NCI-H1436 (cell line): ENCODE measurements at regions not wholly inside any gene's neighbourhood (a gene's known extent, or its start where the extent isn't known, plus 50 kb on each side); places are given as distances from the start of the nearest gene placed in this dataset.

Experiments
- DNase-seq: peaks from one replicate; lab custom pipeline; 2025; lab: John Stamatoyannopoulos, UW

DNA sequence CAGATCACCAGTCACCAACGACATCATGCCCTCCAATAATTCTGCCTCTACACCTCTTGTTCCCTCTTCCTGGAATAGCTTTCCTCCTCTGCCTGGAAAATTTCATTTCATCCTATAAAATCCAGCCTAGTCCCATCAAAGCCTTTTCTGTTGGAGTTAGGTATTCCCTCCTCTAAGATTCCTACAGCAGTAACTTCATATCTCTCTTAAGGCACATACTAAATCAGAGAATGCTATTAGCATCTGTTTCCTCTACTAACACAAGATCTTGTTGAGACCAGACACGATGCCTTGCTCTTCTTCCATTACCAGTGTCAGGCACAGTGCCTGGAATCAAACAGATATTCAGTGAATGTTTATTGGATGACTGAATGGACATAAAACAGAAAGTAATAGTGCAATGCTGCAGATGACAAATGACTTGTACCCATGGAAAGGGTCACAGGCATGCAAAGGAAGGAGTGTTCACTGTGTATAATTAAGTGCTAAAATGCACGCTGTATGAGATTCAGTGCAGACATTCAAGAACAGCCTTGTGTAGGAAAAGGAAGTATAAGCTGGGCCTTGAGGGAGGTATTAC, 342.0 kb upstream of the ACVR2A start:
- no peak for DNase-seq

DNA sequence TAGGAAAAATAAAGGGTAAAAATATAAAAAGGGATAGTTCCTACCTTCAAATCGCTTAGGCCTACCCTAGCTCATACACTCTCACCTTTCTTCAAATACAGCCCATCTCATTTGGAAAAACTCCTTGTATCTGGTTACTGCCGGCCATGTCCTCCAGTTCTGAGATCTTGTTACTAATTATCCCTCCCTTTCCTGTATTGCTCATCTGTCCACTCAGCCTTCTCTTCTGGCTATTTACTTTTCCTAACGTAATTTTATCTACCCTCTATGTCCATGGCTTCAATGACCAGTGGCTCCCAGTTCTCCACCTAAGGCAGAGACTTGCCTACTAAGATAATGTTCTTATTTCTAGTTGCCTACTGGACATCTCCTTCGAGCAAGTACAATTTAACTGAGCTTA, 342.9 kb upstream of the ACVR2A start:
- no peak for DNase-seq

DNA sequence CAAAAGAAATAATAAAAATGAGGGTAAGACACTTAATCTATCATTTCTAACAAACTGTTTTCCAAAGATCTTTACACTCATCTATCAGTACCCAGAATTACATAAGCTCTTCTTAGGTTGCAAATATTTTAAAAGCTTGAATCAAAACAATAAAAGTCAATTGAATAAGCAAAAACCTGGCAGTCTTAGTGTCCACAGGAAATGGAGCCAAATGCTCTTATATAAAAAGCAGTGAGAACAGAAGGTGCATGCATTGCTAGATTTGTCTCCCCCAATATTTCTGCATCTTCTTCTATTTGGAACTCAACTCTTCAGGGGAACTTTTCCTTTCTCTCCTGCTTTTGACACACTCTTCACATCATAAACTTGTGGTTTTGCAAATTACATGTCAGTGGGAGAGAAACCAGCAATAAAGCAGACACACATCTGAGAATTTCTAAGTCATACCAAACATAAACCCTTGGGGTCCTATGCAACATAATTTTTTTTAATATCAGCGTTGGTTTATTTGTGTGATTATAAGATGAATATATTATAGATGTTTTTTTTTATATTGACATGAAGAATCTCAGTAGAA, 343.9 kb upstream of the ACVR2A start:
- DNase-seq: no peak

DNA sequence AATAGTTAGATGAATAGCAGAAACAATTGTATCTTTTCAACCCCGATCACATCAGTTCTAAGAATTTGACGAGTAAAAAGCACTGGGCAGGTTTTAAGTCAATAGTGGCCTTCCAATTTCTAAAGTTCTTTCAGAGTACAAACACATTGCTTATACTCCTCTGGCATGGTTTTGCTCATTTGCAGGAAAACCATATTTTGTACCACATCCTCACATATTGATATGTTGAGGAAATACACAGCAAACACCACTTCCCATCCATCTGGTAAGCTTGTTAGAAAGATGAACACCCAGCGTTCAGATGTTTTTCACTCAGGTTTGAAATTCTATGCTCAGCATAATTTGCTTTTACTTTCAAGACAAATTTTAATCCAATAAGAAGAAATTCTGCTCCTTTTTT, 344.6 kb upstream of the ACVR2A start:
- DNase-seq: no peak

DNA sequence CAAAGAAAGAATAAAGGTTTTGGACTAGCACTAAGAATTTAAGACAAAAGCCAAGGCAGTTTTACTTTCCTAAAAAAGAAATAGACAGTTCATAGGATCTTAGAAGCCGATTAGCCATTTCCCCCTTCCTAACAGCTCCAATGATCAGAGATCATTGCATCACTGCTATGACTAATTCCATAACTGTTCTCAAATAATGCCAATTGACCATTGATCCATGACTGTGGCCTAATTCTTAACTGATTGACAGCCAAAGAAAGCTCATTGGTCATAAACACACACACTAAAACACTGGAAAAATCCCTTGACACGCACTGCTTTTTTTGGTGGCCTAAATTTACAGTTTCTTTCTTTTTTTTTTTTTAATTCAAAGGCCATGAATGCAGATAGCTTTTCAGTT, 345.0 kb upstream of the ACVR2A start:
- DNase-seq: no peak

DNA sequence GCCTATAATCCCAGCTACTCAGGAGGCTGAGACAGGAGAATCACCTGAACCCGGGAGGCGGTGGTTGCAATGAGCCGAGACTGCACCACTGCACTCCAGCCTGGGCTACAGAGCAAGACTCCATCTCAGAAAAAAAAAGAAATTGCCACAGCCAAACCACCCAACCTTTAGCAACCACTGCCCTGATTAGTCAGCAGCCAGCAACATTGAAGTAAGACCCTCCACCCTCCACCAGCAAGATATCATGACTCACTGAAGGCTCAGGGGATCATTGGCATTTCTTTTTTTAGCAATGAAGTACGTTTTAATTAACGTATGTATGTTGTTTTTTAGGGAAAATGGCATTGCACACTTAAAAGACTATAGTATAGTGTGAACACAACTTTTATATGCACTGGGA, 349.1 kb upstream of the ACVR2A start:
- DNase-seq: no peak

DNA sequence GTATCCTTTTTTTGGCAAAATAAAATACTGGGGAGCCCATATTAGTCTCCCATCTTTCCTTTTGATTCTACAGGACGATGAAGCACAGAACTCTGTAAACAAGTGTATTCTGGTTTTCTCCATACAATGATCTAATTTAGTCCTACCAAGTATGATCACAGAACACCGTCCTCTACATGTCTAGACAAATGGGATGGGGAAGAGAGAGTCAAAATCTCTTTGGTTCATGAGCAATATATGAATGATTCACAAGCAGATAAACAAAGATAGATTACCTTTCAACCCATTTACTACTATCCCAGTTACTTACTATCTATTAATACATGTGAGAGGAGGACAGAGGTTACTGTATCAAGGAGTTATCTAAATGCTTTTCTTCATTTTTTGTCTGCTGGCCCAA, 352.4 kb upstream of the ACVR2A start:
- DNase-seq: no peak

DNA sequence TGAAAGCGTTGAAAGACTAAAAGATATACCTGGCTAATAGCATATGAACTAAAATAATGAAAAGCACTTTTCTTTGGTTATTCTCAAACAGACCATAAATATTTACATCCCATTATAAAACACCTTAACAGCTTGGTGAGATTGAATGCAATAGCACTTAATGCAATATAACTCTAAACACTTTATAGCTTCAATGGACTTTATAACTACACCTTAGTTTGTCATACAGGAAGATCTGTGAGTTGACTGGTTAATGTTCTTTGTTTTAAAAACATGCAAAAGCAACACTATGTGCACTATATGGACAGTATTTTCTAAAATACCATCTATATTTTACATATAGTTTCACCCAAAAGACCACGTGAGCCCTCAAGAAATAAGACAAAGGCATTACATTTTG, 353.3 kb upstream of the ACVR2A start:
- no peak for DNase-seq

DNA sequence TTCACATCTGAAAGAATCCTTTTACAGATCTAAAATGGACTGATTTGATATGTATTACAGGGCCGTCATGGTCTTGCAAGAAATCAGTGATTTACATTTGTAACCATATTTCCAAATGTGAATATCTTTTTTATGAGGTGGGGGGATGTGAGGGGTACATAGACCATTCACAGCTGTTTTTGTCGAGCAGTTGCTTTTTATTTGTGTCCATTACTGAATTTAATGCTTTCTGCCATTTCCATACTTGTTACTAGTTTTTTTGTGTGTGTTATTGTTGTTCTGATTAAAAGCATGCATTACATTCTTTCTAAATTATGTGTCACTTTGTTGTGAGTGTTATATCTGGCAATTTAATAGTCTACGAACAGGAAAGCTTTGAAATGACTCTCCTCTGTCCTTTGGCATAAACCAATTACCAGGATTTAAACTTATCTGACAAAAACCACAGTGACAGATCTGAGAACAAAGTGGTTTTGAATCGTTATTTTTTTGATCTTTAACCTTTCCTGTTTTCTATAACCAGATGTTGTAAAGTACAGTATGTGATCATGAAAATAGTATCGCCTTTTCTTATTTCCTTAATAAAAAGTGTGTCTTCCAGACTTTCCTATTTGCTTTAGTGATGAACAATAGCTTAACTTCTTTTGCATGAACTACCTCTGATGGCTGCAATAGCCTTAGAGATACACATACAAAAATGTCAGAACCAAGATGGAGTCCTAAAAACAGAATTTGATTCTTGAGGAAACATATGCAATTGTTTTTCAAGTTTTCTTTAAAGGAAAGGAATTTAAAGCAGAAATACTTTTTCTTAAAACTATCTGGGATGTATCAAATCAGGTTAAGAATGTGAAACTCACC, 354.2 kb upstream of the ACVR2A start:
- no peak for DNase-seq

DNA sequence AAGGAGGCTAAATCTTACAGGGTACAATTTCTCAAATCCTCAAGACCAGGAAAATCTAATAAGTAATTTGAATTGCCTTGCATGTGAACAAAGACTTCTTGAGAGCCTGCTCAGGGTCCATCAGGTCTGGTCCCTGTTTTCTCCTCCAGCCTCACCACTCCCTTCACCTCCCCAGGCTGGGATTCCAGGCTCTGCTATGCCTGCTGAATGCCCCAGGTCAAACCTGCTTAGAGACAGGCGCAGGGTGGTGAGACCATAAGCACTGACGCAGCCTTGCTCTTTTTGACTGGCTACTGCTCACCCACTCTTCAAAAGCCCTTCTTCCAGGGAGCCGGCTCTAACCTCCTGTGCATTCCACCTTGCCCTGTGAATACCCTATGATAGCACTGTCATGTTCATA, 356.4 kb upstream of the ACVR2A start:
- no peak for DNase-seq

DNA sequence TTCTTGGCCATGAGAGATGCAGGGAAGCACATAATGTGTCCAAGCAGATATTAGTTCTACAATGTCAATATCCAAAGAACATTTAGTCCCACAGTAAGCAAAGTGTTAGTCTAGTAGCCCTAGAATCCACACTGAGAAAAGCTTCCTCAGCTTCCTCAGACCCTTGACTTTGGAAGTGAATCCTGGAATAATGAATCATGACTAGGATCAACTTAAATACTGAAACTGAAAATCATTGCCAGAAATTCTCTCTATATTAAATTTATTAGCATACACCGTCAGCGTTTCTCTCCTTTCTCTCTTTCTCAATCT, 356.9 kb upstream of the ACVR2A start:
- DNase-seq: no peak

DNA sequence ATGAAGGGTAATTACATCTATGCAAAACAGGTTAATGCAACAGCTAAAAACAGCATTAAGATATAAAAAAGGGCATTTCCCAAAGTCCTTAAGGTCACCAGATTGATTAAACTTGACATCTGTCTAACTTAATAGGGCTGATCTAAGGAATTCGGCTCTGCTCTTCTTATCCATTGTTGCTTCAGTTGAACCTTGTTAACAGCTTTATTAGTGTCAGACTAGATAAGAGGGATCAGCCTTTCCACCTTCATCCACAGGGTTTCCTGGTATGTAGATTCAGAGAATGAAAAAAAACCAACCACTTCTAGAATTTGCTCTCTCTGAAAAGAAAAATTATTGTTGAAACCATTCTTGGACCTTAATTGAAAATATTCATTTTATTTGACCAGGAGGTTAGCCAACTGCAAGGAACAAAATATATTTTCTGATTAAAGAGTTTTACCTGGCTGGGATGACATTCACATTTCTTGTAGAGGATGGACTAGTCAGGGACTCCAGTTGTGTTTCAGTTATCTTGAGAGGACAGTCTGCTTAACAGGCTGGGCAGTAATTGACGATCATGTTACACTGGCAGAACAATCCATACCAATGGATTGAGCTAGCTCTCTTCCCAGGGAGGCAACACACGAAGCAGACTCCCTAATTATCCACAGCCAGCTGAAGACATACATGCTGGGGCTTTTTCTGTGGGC, 357.4 kb upstream of the ACVR2A start:
- no peak for DNase-seq

DNA sequence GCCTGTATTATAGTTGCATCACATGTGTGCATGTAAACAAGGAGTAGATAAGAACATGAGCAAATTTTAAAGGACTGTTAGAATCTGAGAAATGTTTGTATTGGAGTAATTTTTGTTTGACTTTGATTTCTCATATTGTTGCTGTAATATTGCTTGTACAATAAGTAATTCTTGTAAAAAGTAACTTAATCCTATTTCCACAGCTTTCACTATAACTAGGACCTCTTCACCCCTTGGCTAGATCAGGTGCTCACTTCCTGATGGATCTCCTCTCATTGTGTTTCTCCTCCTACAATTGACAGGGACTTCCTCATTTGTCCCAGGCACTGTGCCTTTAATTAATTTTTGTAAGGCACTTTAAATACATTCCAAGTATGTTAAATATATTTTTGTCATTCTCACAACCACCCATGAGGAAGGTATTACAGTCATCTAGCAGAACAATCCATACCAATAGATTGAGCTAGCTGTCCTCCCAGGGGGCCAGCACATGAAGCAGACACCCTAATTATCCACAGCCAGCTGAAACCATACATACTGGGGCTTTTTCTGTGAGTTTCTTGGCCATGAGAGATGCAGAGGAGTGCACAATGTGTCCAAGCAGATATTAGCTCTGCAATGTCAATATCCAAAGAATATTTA, 359.5 kb upstream of the ACVR2A start:
- DNase-seq: no peak

DNA sequence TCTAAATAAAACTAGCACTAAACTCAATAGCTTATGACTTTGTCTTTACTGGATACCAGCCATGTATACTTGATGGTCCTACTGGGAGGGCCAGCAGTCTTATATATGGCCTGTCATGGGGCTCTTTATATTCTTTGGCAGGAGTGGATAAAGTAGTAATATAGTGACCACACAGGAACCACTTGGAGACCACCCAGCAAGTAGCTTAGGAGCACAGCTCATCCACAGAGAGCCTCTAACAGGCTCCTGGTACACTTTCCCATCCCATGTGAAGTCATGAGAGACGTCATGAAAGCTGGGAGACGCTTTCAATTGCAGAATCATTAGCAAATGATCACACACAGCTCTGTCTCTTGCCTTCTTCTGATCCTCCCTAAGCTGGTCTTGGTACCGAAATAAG, 360.9 kb upstream of the ACVR2A start:
- DNase-seq: no peak

DNA sequence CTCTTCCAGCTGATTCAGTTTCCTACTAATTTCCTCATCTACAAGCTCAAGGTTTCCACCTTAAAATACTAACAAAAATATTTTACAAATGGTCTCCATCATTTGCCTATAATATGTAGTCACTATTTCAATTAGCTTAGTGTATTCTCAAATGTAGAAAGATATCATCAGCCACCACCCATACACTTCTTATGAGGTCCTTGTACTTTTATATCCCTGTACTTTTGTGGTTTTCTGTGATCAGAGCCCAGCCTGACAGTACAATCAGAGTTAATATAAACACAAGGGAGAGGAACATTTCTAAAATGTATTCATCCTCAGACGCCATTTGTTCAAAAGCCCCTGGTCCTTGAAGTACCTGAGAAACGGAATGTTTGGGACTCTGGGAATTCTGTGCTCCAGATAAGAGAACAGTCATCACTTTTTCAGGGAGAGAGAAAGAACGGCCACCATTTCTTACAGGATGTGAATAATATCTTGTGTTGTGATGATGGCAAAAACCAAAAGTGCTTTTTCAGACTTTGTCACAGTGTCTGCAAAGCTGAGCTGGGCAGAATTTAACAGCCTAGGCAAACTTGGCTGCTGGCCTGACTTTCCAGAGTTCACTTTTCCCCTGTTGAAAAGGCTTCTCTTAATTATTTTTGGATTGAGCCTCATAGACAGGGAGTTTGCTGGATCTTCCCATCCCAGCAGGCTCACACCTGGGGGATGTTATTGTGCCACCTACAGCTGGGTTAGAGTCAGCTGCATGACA, 361.7 kb upstream of the ACVR2A start:
- no peak for DNase-seq

DNA sequence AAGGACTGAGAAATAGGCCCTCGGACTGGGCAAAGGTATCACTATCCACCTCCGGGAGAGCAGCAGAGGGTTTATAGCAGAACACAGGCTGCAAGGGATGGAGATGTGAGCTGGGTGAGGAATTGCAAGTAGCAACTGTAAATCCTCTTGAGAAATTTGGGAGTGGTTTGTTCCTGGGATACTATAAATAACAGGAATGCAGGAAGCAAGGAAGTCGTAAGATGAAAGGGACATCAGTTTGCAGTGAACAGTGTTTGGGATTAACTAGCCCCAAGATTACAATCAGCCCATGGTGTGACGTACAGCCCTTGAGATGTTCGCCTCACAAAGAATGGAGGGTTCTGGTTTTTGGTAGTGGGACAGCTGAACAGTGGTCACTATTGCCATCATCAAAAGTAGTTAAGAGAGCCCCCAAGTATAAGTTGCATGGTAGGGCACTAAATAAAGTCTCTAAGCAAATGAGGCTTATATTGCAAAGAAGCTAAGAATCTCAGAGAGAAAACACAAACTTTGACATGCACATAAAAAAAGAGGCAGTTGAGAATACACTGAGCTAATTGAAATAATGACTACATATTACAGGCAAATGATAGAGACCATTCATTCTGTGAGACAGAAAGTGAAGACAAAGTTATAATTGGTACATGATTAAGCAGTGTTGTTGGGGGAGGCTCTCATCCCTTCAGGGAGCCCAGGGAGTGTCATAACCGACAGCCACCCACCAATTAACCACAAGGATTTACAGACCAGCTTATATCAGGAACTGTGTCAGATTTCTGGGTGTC, 362.5 kb upstream of the ACVR2A start:
- no peak for DNase-seq

DNA sequence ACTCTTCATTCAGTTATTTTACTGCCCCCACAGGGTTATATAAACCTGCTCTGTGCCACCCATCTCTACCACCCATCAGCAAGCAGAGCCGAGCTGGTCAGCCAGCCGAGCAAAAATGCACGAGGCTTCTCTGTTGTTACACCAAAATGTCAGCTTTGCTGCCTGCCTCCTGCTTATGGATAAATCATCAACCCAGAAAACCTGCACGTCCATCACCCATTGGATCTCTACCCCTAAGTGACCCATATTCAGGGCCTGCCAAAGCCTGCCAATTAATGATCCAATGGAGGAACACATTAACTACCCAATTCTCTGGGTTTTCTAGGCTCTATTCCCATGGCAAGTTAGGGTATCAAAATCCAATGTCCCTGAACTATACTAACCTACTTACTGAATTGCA, 365.5 kb upstream of the ACVR2A start:
- no peak for DNase-seq

DNA sequence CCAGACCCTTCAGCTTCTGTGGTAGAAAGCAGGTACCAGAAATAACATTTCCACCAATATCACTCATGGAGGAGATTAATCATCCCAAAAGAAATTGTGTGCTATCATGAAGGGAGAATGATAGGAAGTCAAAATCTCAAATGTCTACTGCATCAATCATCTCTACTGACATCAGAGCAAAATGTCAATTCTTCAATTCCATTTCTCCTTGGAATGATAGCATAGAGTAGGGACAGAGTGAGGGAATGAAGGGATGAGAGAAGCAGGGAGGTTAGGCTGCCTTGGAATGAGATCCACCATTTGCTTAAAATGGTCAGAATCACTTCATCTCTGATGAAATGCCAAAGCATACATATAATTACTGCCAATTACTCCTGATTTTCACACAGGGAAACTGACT, 371.8 kb upstream of the ACVR2A start:
- DNase-seq: no peak

DNA sequence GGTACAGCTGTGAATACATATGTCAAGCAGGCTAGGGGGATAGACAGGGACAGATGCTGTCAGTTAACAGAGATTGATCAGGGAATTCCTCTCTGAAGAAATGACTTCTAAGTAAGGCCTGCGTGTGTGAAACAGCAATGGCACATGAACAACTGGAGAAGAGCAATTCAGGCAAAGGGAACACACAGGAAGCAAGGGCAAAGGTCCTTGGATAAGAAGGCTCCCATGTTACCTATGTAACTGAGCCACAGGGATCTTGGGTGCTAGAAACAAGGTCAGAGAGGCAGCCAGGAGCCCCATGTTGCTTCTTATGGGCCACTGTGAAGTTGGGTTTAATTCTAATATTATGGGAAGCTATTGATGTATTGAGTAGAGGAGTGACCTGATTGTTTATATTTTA, 373.7 kb upstream of the ACVR2A start:
- DNase-seq: no peak

DNA sequence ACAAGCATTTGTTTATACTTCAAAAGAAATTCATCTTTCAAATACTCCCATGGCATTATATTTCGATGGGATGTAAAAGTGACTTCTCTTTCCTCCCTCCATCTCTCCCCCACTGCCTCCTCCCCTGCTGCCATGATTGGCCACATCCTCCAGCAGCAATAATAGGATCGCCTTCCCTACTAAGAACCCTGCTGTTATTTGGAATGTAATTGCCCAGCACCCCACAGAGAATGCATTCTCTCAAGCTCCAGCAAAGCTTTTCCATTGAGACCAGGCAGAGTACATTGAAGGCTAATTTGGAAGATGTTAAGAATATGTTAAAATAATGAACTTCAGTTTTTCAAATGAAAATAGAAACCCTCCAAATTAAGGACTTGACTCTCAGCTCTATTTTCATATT, 375.4 kb upstream of the ACVR2A start:
- no peak for DNase-seq

DNA sequence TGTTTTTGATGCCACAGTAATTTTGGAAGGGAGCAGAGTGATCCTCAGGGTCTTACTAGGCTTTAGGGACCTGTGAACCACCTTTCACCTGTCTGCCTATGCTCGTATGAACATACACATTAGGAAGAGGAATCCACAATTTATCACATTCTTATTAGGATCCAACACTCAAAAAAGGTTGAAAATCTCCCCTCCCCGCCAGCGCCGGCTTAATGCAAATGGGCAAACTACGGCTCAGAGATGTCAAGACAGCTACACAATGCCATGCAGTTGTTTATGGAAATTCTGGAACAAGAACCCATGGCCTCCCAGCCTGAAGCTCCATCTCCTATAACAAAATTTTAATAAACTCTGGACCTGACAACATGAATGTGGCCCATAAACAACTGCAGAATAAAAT, 375.9 kb upstream of the ACVR2A start:
- no peak for DNase-seq
